ENCODE measurements at regions not wholly inside any gene's neighbourhood (a gene's known extent, or its start where the extent isn't known, plus 50 kb on each side); places are given as distances from the start of the nearest gene placed in this dataset.
A peak's percentile ranks its signal among the peaks of the same experiment; 100 is the strongest.
"Not testable (repeated sequence)": the region's sequence is repeated elsewhere in the genome, so short reads cannot be mapped to it uniquely, and the experiment has no call there.

DNA sequence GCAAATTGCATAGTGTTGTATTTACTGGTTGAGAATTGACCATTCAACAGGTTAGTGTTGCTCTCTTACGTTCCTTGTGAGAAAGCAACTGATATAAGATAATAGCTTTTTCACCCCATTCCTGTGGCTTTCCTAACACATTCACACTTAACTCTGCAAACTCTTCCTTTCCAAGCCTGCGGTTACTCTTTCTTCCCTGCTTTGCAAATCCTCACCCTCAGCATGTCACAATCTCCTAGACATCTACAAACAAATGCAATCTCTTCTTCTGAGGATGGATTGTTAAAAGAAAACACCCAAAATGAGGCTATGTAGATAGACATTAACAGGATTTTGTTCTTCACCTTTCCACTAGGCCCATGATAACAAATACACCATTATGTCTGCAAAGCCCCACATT lies 771.7 kb upstream of the PCDH7 start:
- DNase-seq (ENCODE audit: low read depth): peak; percentile 14

DNA sequence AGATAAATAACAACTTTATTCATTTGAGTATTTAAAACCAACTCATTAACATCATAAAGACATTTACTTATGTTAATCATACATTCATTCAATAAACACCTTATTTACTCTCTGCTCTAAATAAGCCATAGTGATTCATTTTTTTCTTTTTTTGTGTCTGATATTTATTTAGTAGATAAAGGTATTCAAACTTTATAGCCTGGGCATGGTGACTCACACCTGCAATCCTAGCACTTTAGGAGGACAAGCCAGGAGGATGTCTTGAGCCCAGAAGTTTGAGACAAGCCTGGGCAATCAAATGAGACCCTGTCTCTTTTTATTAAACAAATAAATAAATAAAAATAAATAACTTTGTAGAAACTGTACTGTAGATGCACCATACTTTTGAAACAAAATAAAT lies 771.3 kb upstream of the PCDH7 start:
- peak; percentile 15 for DNase-seq (ENCODE audit: low read depth)

DNA sequence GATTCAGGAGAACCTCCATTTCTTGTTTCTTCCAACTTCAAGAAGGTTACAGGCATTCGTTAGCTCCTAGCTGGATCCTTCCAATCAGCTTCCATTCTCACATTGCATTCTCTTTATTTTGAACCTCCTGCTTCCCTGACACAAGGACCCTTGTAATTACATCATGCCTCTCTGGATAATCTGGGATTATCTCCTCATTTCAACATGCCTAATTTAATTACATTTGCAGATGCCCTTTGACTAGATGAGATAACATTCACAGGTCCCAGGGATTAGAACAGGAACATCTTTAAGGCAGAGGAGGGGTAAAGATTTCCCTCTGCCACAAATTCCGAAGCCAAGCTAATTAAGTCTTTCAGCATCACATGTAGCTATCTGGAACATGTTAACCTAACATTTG lies 753.8 kb upstream of the PCDH7 start:
- no peak for DNase-seq (ENCODE audit: low read depth)

DNA sequence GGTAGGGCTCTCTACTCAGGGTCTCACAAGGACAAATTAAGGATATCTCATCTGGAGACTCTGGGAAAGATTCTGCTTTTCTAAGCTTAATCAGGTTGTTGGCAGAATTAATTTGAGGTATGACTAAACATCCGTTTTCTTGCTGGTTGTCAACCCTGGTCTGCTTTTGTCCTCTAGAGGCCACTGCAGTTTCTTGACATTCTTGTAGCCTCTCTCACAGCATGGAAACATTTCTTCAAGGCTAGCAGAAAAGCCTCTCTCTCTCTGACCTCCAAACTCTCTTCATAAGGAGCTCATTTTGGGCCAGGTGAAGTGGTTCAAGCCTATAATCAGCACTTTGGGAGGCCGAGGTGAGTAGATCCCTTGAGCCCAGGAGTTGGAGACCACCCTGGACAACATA lies 749.5 kb upstream of the PCDH7 start:
- DNase-seq (ENCODE audit: low read depth): peak; percentile 52

DNA sequence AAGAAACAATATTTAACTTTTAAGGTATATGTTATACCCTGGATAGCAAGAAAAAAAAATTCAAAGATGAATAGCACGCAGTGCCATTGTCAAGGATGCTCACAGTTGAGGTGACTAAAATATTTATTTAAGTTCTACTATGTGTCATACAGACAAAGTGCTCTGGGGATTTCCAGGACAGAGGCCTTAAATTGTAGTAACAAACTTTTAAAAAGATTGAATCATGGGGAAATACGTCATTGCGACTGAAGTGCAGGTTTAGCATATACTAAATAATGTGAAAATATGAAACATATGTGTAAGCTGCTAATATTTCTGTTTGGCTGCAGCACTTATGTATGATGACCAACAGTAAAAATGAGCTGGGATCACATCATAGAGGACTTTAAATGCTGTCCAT lies 748.0 kb upstream of the PCDH7 start:
- peak; percentile 9 for DNase-seq (ENCODE audit: low read depth)

DNA sequence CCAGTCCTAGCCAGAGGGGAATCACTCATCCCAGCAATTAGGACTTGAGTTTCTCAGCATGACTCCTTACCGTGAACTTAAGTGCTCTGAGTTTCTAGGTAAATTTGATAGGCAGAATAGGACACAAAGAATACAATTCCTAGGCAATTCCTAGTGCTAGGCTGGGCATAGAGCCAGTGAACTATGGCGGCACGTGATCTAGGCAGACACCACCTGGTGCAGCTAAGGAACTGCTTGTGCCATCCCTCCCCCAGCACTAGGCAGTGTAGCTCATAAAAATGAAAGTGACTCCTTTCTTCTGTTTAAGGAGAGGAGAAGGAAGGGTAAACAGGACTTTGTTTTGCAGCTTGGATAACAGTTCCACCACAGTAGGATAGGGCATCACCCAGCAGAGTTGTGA lies 736.3 kb upstream of the PCDH7 start:
- peak; percentile 33 for DNase-seq (ENCODE audit: low read depth)

DNA sequence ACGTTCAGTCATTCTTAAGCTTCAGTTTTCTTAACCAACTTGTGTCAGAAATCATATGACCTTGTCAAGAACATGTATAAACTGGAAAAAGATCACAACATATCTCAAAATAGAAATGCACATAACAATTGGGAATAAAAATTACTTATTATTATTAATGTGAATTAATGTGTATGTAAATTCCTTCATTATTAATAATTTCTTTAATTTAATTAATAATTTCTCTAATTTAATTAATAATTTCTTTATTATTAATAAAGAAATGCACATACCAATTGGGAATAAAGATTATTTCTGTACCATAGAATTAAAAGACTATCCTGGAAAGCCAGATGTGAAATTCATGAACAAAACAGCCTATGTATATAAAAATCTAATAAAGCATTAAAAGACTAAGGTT lies 718.5 kb upstream of the PCDH7 start:
- DNase-seq (ENCODE audit: low read depth): no peak

DNA sequence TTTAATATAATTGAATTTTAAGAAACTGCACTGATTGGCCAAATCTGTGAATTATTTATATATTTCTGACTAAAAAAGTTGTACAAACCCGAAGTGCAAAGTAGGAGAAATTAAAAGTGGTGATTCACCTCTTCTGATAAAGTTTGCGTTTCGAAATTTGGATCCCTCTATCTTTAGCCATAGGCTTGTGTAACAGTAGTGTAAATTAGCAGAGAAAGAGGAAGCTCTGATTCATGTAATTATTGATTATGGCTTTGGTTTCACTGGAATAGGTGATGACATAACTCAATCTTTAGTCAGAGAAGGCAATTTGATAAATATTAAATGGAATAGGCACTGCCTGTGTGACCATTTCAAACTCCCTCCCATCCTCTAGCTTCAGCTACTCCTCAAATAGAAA lies 717.8 kb upstream of the PCDH7 start:
- DNase-seq (ENCODE audit: low read depth): no peak

DNA sequence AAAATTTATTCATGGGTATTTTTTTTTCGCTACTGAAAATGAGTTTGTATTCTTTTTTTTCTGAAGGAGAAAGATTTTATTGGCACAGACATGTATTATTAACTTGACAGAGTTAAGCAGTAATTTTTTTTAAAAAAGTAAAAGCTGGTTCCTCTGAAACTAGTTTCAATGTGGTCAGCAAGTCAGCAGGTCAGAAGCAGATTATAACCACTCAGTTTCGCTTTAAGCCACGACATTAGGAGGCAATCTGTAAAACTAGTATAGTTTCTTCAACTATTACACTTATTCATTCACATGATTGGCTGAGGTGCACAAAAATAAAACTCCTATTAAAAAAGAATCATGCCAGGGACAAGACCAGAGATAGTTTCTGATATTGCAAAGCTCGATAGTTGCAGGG lies 714.2 kb upstream of the PCDH7 start:
- DNase-seq (ENCODE audit: low read depth): no peak

DNA sequence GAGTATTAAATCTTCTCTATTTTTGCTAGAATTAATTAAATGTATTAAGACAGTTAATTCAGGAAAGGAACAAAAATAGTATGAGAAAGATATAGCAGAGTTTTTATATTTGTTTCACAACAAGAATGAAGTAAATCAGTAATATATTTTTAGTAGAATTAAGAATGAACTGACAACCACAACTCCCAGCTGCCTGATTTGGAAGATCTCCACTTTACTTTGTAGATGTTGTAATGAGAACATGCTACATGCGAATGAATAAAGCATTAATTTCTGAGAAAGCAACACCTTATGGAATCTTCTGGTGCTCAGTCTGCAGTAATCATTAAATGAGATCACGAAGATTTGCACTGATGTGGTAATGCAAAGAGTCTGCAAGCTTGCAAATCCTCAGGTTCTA lies 695.6 kb upstream of the PCDH7 start:
- DNase-seq (ENCODE audit: low read depth): no peak

DNA sequence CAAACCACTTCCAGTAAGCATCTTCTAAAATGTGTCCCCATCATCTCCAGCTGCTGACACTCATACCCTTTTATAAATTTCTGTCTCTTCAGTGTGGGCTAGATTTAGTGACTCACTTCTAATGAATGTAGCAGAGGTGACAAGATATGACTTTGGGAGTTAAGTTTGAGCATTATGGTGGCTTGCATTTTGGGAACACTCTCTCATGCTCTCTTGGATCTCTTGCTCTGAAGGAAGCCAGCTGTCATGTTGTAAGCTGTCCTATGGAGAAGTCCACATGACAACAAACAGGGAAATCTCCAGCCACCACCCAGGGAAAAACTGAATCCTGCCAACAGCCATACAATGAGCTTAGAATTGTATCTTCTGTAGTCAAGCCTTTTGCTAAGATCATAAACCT lies 691.3 kb upstream of the PCDH7 start:
- DNase-seq (ENCODE audit: low read depth): peak; percentile 6

DNA sequence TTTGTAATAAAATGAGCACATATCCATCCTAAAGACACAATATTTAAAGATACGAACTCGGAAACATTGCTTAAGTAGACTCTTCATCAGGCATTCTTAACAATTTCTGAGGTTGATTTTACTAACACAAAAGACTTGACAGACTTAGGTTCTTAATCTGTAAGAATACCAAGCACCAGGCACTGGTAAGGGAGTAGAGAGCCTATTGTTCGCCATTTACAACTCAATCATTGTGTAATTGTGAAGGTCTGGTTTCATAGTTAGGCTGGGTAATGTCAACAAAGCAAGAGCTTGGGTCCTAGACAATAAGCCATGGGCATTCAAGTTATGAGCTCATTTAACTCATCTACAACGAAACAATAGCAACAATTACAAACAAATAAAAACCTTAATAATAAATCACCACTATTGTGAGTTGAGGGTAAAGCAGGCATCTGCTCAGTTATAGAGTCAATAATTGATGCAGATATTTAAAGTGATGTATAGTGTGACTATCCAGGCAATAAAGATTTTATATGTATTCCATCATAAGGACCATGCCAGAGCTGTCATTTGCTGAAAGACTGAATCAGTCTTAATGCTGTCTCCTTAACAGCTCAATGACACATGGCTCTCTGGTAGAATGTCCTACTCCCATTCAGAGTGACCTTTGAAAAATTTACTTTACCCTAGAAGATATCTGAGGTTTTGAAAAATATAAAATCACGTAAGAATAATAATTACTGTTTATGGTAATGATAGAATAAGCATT lies 664.0 kb upstream of the PCDH7 start:
- no peak for DNase-seq (ENCODE audit: low read depth)

DNA sequence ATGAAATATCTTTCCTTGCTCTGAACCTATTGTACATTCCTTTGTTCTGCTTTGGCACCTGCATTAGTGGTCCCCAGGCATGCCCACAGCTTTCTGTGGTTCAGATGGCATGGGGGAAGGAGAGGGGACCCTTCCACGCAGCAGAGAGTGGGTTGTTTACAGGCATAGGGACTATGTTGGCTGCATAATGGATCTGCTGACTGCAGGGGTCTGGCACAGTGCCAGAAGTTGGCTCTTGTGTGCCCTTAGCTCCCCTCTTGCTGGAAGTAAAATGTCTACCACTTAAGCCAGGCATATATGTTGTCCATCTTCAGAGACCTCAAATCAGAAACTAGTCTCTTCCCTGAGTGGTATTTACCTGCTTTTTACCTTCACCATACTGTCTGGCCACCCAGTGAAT lies 651.9 kb upstream of the PCDH7 start:
- no peak for DNase-seq (ENCODE audit: low read depth)

DNA sequence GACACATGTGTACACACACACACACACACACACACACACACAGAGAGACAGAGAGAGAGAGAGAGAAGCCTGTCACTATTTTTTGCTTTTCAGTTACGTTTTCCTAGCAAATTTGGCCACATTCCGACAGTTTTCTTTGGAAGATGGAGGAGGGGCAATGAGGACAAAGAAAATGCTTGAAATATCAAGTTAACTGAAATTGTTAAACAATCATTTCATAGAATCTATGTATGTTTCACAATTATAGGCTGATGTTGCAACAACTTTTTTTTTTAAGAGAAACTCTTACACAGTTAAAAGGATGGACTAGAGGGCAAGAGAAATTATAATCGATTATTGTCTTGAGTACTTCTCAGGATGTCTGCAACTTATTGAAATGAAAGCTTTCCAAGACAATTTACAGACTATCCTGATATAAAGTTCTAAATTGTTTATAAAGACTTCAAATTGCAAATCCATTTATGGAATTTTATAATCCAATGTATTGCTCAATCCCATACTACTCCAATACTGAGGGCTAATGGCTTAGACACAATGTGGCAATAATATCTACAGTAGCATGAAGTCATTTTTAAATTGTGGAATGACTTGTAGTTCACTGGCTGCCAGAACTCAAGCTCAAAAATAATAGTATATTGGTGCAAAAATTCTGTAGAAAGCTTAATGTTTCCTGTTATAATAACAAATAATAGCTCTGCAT lies 647.0 kb upstream of the PCDH7 start:
- no peak for DNase-seq (ENCODE audit: low read depth)

DNA sequence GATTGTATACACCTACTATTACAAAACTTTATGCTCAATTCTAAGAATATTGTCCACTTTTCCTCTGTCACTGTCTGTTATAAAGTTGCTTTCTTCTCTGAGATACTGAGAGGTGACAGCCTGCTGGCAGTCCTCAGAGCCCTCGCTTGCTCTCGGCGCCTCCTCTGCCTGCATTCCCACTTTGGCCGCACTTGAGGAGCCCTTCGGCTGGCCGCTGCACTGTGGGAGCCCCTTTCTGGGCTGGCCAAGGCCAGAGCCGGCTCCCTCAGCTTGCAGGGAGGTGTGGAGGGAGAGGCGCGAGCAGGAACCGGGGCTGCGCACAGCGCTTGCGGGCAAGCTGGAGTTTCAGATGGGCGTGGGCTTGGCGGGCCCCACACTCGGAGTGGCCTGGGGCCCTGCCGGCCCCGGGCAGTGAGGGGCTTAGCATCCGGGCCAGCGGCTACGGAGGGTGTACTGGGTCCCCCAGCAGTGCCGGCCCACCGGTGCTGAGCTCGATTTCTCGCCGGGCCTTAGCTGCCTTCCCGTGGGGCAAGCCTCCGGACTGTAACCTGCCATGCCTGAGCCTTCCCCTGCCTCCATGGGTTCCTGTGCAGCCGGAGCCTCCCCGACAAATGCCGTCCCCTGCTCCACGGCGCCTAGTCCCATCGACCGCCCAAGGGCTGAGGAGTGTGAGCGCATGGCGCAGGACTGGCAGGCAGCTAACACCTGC lies 627.6 kb upstream of the PCDH7 start:
- not testable (repeated sequence) for DNase-seq (ENCODE audit: low read depth)

DNA sequence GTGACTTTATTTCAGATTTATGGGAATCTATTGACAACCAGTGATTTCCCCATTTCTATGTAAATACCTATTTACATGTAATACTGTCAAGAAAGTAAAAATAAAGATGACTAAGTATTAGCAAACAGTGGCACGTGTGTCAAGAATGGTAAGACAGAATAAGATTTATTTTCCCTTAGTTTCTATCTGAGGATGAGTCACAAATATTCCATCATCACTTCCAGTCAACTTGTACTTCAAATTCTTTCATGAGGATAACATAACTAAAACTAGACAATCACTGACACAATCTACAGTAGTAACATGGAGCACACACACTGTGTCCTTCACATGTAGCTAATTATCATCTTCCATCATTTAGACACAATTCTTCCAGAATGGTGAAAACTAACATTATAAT lies 625.3 kb upstream of the PCDH7 start:
- DNase-seq (ENCODE audit: low read depth): peak; percentile 45

DNA sequence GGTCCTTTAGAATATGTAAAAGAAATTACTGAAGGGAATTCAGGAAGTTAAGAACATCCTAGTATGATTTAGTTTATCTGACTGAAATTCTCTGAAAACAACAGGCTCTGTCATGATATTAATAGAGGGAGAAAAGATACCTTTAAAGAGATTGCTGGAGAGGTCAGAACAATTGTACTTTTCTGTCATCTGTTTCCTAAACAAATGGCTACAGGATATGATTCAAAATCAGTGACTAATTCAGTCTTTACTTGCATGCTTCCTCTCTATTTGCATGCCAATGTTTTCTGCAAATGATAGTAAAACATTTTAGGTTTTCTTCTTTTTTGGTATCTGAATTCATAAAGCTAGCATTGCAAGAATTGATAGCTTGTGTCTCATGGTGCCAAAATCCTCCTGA lies 616.7 kb upstream of the PCDH7 start:
- peak; percentile 45 for DNase-seq (ENCODE audit: low read depth)

DNA sequence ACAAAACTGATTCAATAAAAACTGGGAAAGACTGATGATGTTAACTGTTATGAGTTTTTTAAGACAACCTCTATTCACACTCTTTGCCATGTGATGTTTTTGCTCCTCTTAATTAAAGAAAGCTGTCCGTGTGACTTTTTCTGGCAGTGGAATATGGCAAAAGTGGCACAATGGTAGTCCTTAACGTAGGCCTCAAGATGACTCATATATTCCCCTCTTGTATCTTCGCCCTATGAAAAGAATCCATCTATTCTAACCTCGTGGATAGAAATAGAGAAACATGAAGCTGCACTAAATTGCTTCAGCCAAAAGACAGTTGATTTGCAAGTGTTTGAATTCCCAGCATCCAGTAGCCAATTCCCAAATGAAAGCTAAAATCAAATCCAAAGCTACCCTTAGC lies 603.8 kb upstream of the PCDH7 start:
- peak; percentile 9 for DNase-seq (ENCODE audit: low read depth)

DNA sequence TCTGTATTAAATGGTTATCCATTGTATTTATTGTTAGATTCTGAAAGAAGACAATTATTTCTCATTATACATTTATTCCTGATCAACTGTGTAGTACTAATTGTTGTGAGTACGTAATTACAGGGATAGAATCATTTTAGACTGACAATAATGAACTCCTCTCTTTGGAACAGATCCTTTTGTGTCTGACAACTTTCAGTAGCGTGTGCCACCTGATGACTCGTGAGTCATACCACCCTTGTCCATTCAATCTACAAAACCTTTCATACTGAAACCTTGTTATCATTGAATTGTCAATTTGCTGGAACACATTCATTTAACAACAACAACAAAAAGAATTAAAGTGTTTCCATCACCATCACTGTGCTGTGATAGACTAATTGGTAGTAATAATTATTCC lies 602.7 kb upstream of the PCDH7 start:
- no peak for DNase-seq (ENCODE audit: low read depth)

DNA sequence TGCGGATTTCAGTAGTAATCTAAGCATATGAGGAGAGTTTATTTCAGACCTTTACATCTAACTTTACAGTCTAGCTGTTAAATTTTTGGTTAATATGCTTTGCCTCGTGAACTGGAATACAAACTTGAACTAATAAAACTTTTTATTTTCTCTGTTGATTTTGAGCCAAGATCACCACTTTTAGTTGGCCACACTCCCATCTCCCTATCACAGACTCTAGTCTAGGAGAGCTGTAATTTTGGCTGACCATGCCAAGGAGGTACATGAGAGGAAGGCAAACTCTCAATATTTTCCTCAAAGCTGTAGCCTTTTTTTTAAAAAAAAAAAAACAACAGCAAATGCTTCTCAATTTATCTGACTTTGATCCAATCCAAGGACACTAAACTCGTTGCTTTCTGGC lies 597.5 kb upstream of the PCDH7 start:
- DNase-seq (ENCODE audit: low read depth): peak; percentile 3

DNA sequence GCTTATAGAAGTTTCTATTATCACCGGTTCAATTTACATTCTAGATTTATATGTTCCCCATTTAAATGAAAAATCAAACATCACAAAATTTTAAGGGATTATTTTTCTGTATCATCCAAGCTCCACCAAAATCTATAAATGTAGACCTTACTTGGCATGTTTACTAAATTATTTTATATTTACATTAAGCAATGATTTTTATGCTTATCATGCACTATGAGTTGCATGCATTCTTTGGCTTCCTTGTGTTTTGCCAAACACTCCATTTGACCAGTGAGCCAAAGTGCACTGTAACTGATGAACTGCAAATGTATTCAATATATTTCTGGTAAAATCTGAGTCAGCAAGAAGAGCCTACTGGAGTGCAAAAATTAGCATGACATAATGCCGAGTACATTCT lies 595.5 kb upstream of the PCDH7 start:
- not testable (repeated sequence) for DNase-seq (ENCODE audit: low read depth)

DNA sequence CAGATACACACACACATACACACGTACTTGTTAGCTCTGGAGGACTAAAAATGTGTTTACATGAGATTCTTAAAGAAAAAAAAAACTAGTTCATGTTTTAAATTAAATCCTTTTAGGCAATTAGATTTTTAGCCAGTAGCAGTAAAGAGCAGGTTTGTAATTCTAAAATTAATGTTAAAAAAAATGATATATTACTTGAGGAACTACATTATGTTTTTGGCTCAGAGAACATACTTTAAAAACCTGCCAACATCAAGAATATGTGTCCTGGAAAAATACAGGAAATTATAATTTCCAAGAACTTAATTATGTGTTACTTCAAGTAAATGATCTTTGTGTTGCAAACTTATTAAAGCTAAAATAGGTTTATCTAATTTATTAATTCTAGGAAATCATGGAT lies 594.3 kb upstream of the PCDH7 start:
- no peak for DNase-seq (ENCODE audit: low read depth)

DNA sequence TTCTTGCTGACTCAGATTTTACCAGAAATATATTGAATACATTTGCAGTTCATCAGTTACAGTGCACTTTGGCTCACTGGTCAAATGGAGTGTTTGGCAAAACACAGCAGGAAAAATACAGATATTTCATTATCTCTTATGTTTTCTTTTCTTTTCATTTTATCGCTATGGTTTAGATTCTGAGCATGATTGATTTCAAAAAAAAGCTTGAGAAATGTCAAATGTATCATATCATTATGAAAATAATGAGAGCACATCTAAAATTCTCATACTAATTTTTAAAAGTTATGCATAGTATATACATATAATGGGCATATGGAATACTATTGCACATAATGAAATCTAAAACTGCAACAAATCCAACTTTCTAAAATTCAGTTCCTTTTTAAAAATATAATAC lies 593.8 kb upstream of the PCDH7 start:
- no peak for DNase-seq (ENCODE audit: low read depth)
